ENCODE measurements at regions not wholly inside any gene's neighbourhood (a gene's known extent, or its start where the extent isn't known, plus 50 kb on each side); places are given as distances from the start of the nearest gene placed in this dataset.

GRCh38 chrX:45295259-45295986 is 94.7 kb upstream of the DIPK2B start:
- Histone ChIP-seq H3K27ac (no peak overlapping the region), H3K27me3 (no peaks in the 10 kb centered on the region), H3K4me3 (no peak overlapping the region), H3K4me1 (no peaks in the 10 kb centered on the region), H3K9me3 (no peaks in the 10 kb centered on the region), H3K36me3 (no peaks in the 10 kb centered on the region)
- ATAC-seq (ENCODE audit: low FRiP score in 2 of 2) = no peak
- TF ChIP-seq POLR2AphosphoS5 (IDR thresholded peaks at IDR 0.05) (no peak), CTCF (IDR thresholded peaks at IDR 0.05) (no peak), POLR2A (IDR thresholded peaks at IDR 0.05) (no peak), EP300 (IDR thresholded peaks at IDR 0.05) (no peak)
- 14 to 36% methylated on average over 3 of the region's 3 CpGs for WGBS, 2 donors
- no peak for DNase-seq

- Histone ChIP-seq H3K4me3 (no peak overlapping the region), H3K27ac (no peak overlapping the region), H3K4me1 (no peaks in the 10 kb centered on the region), H3K36me3 (no peaks in the 10 kb centered on the region), H3K9me3 (peaks cover 0 to 2% (median 0%) of the 10 kb centered on the region in 4 donors), H3K27me3 (no peaks in the 10 kb centered on the region)
- WGBS, 2 donors = 61 to 77% methylated on average over 1 of the region's 1 CpG
- ATAC-seq (ENCODE audit: low FRiP score in 2 of 2) = no peak
- TF ChIP-seq POLR2A (IDR thresholded peaks at IDR 0.05) = no peak
- TF ChIP-seq CTCF (IDR thresholded peaks at IDR 0.05) = no peak
- TF ChIP-seq EP300 (IDR thresholded peaks at IDR 0.05) = no peak
- no peak for TF ChIP-seq POLR2AphosphoS5 (IDR thresholded peaks at IDR 0.05)
- no peak for DNase-seq
Measured at GRCh38 chrX:45274576-45274975, 73.9 kb upstream of the DIPK2B start.

- no peak for TF ChIP-seq POLR2A (IDR thresholded peaks at IDR 0.05)
- no peak for TF ChIP-seq POLR2AphosphoS5 (IDR thresholded peaks at IDR 0.05)
- no peak for TF ChIP-seq EP300 (IDR thresholded peaks at IDR 0.05)
- no peak for TF ChIP-seq CTCF (IDR thresholded peaks at IDR 0.05)
- no peaks in the 10 kb centered on the region for H3K36me3 ChIP-seq
- ATAC-seq (ENCODE audit: low FRiP score in 2 of 2) = no peak
- WGBS, 2 donors = 61 to 88% methylated on average over 1 of the region's 1 CpG
- no peak overlapping the region for H3K27ac ChIP-seq
- H3K27me3 ChIP-seq = no peaks in the 10 kb centered on the region
- DNase-seq = no peak
- H3K4me3 ChIP-seq = no peak overlapping the region
- H3K9me3 ChIP-seq = no peaks in the 10 kb centered on the region
- H3K4me1 ChIP-seq = no peaks in the 10 kb centered on the region
Measured at GRCh38 chrX:45267007-45267406, 66.3 kb upstream of the DIPK2B start.

GRCh38 chrX:45266456-45266855 is 65.8 kb upstream of the DIPK2B start:
- Histone ChIP-seq H3K9me3 (no peaks in the 10 kb centered on the region), H3K36me3 (no peaks in the 10 kb centered on the region), H3K4me1 (no peaks in the 10 kb centered on the region), H3K27ac (no peak overlapping the region), H3K27me3 (no peaks in the 10 kb centered on the region), H3K4me3 (no peak overlapping the region)
- DNase-seq (no peak), ATAC-seq (ENCODE audit: low FRiP score in 2 of 2) (no peak)
- TF ChIP-seq POLR2AphosphoS5 (IDR thresholded peaks at IDR 0.05) = no peak
- TF ChIP-seq POLR2A (IDR thresholded peaks at IDR 0.05) = no peak
- no peak for TF ChIP-seq CTCF (IDR thresholded peaks at IDR 0.05)
- TF ChIP-seq EP300 (IDR thresholded peaks at IDR 0.05) = no peak
- 71 to 97% methylated on average over 1 of the region's 1 CpG for WGBS, 2 donors

- WGBS, 2 donors = 85 to 100% methylated on average over 2 to 7 of the region's 7 CpGs
- no peak for DNase-seq
- H3K4me1 ChIP-seq = no peaks in the 10 kb centered on the region
- no peaks in the 10 kb centered on the region for H3K9me3 ChIP-seq
- no peak for TF ChIP-seq POLR2AphosphoS5 (IDR thresholded peaks at IDR 0.05)
- TF ChIP-seq CTCF (IDR thresholded peaks at IDR 0.05) = no peak
- TF ChIP-seq EP300 (IDR thresholded peaks at IDR 0.05) = no peak
- no peak for TF ChIP-seq POLR2A (IDR thresholded peaks at IDR 0.05)
- no peaks in the 10 kb centered on the region for H3K36me3 ChIP-seq
- H3K27me3 ChIP-seq = no peaks in the 10 kb centered on the region
- no peak overlapping the region for H3K4me3 ChIP-seq
- no peak for ATAC-seq (ENCODE audit: low FRiP score in 2 of 2)
- no peak overlapping the region for H3K27ac ChIP-seq
Measured at GRCh38 chrX:45264865-45265264, 64.2 kb upstream of the DIPK2B start.
